Stimulated activated naive CD8-positive, alpha-beta T cell treated with anti-CD3 and anti-CD28 coated beads, Interleukin-15, Interleukin-2, amounts not matched to agents 100 ng/mL and 50 ng/mL, for 24 hours (primary cell): ENCODE measurements at regions not wholly inside any gene's neighbourhood (a gene's known extent, or its start where the extent isn't known, plus 50 kb on each side); places are given as distances from the start of the nearest gene placed in this dataset.
"Not testable (repeated sequence)": the region's sequence is repeated elsewhere in the genome, so short reads cannot be mapped to it uniquely, and the experiment has no call there.

Source experiments
- H3K27ac Mint-ChIP-seq: one replicate; pipeline ENCODE4 v1.8.0; 2021; ENCODE audit warnings: mild to moderate bottlenecking, mixed read lengths
- H3K27me3 Mint-ChIP-seq: one replicate; pipeline ENCODE4 v1.8.0; 2021; ENCODE audit warnings: mixed read lengths
- H3K36me3 Mint-ChIP-seq: one replicate; pipeline ENCODE4 v1.8.0; 2021; ENCODE audit warnings: low read depth, mixed read lengths
- H3K4me1 Mint-ChIP-seq: one replicate; pipeline ENCODE4 v1.8.0; 2021; ENCODE audit warnings: low read depth, mixed read lengths
- H3K4me3 Mint-ChIP-seq: one replicate; pipeline ENCODE4 v1.8.0; 2021; ENCODE audit warnings: mild to moderate bottlenecking, mixed read lengths
- H3K9me3 Mint-ChIP-seq: one replicate; pipeline ENCODE4 v1.8.0; 2021; ENCODE audit warnings: mixed read lengths

GRCh38 chr16:21524068-21524751 lies 75.2 kb upstream of the METTL9 start:
- peaks cover 3% of the 10 kb centered on the region for H3K4me1 Mint-ChIP-seq
- H3K9me3 Mint-ChIP-seq, result no peaks in the 10 kb centered on the region
- H3K27ac Mint-ChIP-seq, result no peak overlapping the region
- no peaks in the 10 kb centered on the region for H3K27me3 Mint-ChIP-seq
- H3K4me3 Mint-ChIP-seq, result no peak overlapping the region
- peaks cover 4% of the 10 kb centered on the region for H3K36me3 Mint-ChIP-seq

DNA sequence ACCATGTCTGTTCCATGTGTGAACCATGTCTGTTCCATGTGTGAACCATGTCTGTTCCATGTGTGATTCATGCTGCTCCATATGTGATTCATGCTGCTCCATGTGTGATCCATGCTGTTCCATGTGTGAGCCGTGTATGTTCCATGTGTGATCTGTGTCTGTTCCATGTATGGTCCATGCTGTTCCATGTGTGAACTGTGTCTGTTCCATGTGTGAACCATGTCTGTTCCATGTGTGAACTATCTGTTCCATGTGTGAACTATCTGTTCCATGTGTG lies 74.7 kb upstream of the METTL9 start:
- H3K9me3 Mint-ChIP-seq, H3K27ac Mint-ChIP-seq, H3K36me3 Mint-ChIP-seq, H3K4me1 Mint-ChIP-seq, H3K4me3 Mint-ChIP-seq, H3K27me3 Mint-ChIP-seq: not testable (repeated sequence)

DNA sequence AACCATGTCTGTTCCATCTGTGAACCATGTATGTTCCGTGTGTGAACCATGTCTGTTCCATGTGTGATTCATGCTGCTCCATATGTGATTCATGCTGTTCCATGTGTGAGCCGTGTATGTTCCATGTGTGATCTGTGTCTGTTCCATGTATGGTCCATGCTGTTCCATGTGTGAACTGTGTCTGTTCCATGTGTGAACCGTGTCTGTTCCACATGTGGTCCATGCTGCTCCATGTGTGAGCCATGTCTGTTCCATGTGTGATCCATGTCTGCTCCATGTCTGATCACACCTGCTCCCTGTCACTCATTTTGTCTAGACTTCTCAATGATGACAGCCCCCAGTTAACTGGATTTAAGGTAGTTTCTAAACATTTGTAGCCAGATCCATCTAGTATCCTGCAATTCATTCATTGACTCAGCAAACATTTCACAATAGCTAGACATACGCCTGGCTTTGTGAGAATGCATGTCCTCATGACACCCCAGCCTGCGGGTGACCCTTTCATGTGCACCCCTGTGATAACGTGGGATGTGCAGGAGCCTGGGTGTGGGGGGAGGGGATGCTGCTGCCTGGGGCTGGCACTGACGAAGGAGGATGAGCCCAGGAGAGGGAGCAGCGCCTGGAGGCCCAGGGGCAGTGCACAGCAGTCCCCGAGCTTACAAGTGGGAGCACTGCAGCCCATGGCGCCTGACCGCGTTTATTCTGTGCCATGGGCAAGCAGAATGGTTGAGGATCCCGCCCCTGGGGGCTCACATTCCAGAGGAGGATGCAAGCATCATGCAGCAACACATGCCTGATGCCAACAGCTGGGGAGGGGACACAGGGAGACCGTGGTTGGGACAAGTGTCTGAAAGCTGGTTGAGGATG lies 74.1 kb upstream of the METTL9 start:
- H3K36me3 Mint-ChIP-seq, H3K4me3 Mint-ChIP-seq, H3K27ac Mint-ChIP-seq, H3K4me1 Mint-ChIP-seq, H3K27me3 Mint-ChIP-seq, H3K9me3 Mint-ChIP-seq: not testable (repeated sequence)

DNA sequence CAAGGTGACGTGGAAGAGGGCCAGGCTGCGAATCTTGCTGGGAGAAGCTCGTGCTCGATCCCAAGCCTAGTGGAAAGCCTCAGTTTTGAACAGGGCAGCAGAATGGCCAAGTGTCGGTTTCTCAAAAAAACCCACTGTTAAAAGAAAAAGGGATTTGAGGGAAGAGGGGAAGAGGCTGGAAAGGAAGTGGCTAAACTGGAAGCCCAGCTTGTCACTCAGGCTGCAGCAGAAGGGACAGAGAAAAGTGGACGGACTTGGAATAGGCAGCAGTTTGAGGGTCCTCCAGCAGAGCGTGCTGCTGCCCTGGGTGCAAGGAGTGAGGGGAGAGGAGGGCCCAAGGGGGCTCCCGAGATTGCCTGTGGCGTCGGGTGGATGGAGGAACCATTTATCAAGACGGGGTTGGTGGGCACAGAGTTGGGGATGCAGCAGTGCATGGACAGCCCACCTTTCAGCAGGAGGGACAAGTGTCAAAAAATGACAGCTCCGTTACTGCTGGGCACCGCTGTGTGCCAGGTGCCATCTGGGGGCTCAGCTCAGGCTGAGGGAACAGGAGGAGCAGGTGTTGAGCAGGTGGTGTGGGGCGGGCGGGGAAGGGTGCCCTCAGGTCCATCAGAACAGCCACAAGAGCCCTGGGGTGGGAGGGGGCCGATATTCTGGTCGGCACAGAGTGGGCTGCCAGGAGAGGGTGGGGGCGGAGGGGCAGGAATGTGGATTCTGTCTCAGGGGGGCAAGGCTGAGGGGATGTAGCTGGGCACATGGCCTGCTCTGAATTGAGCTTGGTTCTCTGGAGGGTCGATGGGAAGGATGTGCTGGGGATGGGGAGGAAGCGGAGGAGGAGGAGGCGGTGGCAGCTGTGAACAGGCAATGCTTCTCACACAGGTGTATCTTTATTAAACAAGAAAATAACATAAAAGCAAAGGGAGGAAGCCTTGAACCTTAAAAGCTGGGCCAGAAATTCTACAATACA lies 73.1 kb upstream of the METTL9 start:
- not testable (repeated sequence) for H3K4me1 Mint-ChIP-seq, H3K27me3 Mint-ChIP-seq, H3K9me3 Mint-ChIP-seq, H3K27ac Mint-ChIP-seq, H3K4me3 Mint-ChIP-seq, H3K36me3 Mint-ChIP-seq

DNA sequence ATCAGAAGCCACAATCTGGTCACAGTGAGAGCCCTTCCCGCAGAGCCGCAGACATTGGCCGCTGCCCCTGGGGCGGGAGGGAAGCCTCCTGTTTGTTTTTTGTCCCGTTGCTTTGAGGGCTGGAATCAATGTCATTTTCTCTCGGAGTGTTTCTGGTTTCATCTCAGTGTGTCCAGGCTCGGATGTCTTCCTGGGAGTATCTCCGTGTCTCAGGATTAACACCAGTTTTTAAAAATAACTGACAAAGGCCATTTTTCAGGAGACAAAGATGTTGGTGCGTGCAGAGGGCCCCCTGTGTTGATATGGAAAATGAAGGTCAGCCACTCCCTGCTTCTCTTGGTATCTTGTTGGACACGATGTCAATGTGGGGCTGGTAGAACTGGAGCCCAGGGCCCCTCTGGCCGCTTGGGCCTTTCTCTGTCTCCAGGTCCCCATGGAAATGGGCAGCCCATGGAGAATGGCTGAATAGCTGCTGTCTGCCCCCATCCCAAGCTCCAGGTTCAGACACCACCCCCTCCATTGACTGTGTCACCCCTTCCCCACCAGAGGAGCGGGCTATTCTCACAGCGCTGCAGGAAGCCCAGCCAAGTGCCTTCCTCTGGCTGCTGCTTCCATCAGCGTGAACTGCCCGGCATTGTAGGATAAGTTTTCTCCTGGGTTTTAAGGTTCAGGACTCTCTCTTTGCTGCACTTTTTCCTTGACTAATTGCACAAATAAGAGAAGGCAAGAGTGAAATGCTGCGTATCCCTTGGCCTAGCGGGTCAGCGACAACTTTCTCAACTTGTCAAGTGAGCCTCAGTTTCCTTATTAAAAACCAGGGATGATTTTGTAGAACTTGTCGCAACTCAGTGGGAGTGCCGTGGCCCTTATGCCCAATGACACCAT lies 72.2 kb upstream of the METTL9 start:
- Mint-ChIP-seq H3K27me3 (peaks cover 3% of the 10 kb centered on the region), H3K4me3 (no peak overlapping the region), H3K27ac (peak overlapping the region; percentile 11), H3K9me3 (no peaks in the 10 kb centered on the region), H3K36me3 (no peaks in the 10 kb centered on the region), H3K4me1 (no peaks in the 10 kb centered on the region)

- H3K9me3 Mint-ChIP-seq, H3K4me1 Mint-ChIP-seq, H3K27ac Mint-ChIP-seq, H3K36me3 Mint-ChIP-seq, H3K4me3 Mint-ChIP-seq, H3K27me3 Mint-ChIP-seq: not testable (repeated sequence)
Observed at GRCh38 chr16:21529060-21529658, 70.2 kb upstream of the METTL9 start.

DNA sequence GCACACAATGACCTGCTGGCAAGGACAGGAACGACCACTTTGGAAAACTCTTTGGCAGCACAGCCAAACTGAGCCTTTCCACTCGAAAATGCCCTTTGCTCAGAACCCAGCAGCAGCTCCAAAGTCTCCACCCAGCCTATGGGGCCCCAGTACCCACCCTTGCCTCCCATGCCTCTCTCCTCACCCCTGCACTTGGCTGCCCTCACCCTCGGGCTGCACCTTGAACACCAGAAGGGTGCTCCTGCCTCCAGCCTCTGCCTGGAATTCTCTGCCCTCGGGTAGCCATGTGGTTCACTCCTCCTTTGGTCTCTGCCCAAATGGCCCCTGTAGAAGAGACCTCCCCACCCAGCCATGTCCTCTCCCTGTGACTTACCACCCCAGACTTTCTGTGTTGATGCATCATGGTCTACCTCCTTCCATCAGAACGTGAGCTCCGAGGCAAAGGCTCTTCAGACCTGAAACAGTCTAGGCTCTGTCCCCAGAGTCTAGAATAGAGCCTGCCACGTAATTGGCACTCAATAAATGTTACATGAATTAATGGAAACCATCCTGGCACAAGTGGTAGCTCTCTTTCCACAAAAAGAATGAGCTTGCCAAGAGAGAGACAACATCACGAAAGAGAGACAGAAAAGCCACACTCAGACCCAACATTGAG lies 68.5 kb upstream of the METTL9 start:
- H3K36me3 Mint-ChIP-seq, H3K27me3 Mint-ChIP-seq, H3K27ac Mint-ChIP-seq, H3K9me3 Mint-ChIP-seq, H3K4me1 Mint-ChIP-seq, H3K4me3 Mint-ChIP-seq: not testable (repeated sequence)

DNA sequence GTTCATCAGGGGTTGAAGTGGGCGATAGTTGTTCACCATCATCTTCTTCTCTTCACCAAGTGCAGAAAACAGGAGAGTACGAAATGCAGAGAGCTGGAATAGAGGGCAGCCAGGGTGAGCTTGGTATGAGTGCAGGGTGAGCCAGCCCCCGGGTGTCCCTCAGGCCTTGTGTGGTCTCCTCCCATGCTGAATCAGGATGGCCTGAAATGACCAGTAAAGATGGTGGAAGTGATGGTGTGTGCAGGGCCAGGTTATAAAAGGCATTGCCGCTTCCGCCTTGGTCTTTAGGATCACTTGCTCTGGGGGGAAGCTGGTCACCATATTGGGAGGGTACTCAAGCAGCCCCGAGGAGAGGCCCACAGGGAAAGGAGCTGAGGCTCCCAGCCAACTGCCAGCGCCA lies 66.4 kb upstream of the METTL9 start:
- not testable (repeated sequence) for H3K27ac Mint-ChIP-seq, H3K9me3 Mint-ChIP-seq, H3K4me1 Mint-ChIP-seq, H3K36me3 Mint-ChIP-seq, H3K27me3 Mint-ChIP-seq, H3K4me3 Mint-ChIP-seq

DNA sequence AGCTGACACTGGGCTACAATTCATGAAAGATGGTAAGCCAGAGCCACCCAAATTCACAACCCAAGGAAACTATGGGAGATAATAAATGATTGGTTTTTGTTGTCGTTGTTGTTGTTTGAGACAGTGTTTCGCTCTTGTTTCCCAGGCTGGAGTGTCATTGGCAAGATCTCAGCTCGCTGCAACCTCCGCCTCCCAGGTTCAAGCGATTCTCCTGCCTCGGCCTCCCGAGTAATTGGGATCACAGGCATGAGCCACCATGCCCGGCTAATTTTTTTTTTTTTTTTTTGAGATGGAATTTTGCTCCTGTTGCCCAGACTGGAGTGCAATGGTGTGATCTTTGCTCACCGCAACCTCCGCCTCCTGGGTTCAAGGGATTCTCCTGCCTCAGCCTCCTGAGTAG lies 65.9 kb upstream of the METTL9 start:
- not testable (repeated sequence) for H3K36me3 Mint-ChIP-seq, H3K4me3 Mint-ChIP-seq, H3K27me3 Mint-ChIP-seq, H3K27ac Mint-ChIP-seq, H3K9me3 Mint-ChIP-seq, H3K4me1 Mint-ChIP-seq

DNA sequence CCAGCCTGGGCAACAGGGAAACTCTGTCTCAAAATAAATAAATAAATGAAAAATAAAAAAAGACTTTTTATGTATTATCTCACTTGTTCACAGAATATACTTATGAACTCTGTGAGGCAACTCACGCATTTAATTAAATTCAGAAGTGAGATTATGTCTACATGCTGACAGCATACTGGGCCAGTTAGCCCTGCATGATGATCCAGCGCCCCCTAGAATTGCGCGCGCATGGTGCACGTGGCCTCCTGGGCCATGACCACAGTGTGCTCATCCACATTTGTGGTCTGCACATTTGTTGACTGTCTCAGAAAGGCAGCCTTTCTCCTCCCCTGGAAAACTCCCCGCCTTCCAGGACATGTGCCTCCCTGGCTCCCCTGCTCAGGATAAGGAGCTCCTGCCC lies 64.8 kb upstream of the METTL9 start:
- not testable (repeated sequence) for H3K4me1 Mint-ChIP-seq, H3K36me3 Mint-ChIP-seq

GRCh38 chr16:21535201-21535600 lies 64.2 kb upstream of the METTL9 start:
- H3K4me3 Mint-ChIP-seq, H3K36me3 Mint-ChIP-seq, H3K9me3 Mint-ChIP-seq, H3K27ac Mint-ChIP-seq, H3K27me3 Mint-ChIP-seq: not testable (repeated sequence)
- H3K4me1 Mint-ChIP-seq, result peaks cover 12% of the 10 kb centered on the region

More for the DNA sequence above, 64.8 kb upstream of the METTL9 start:
- not testable (repeated sequence) for H3K4me3 Mint-ChIP-seq, H3K27ac Mint-ChIP-seq, H3K9me3 Mint-ChIP-seq, H3K27me3 Mint-ChIP-seq

- H3K27ac Mint-ChIP-seq, H3K36me3 Mint-ChIP-seq, H3K4me3 Mint-ChIP-seq, H3K27me3 Mint-ChIP-seq, H3K9me3 Mint-ChIP-seq: not testable (repeated sequence)
- H3K4me1 Mint-ChIP-seq, result peaks cover 27% of the 10 kb centered on the region
Observed at GRCh38 chr16:21536740-21537139, 62.6 kb upstream of the METTL9 start.

DNA sequence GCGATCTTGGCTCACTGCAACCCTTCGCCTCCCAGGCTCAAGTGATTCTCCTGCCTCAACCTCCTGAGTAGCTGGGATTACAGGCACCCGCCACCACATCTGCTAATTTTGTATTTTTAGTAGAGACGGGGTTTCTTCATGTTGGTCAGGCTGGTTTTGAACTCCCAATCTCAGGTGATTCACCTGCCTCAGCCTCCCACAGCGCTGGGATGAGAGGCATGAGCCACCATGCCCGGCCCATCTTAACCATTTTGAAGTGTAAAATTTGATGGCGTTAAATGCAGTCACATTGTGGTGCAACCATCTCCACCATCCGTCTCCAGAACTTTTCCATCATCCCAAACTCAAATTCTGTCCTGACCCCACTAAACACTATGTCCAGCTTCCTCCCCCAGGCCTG lies 61.8 kb upstream of the METTL9 start:
- H3K4me3 Mint-ChIP-seq, H3K36me3 Mint-ChIP-seq, H3K27ac Mint-ChIP-seq, H3K9me3 Mint-ChIP-seq, H3K27me3 Mint-ChIP-seq: not testable (repeated sequence)
- H3K4me1 Mint-ChIP-seq, result peaks cover 32% of the 10 kb centered on the region

DNA sequence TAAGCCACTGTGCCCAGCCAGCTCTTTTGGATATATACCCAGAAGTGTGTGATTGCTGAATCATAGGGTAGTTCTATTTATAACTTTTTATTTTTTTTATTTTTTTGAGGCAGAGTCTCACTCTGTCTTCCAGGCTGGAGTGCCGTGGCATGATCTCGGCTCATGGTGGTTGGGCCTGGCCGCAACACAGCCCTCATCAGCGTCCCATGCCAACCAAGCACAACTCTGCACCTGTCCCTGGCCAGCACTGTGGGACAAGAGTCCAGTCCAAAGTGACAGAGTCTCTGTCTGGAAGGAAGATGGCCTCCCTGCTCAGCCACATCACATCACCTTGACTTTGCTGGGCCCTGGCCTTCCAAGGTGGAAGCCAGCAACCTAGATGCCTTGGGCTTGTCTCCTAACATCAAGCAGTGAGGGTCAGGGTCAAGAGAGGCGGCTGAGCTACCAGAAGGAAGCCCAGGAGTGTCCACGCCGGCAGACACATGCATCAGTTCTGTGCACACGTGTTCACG lies 60.2 kb upstream of the METTL9 start:
- peaks cover 36% of the 10 kb centered on the region for H3K4me1 Mint-ChIP-seq
- not testable (repeated sequence) for H3K36me3 Mint-ChIP-seq, H3K4me3 Mint-ChIP-seq, H3K27ac Mint-ChIP-seq, H3K9me3 Mint-ChIP-seq, H3K27me3 Mint-ChIP-seq
